ENCODE measurements at regions not wholly inside any gene's neighbourhood (a gene's known extent, or its start where the extent isn't known, plus 50 kb on each side); places are given as distances from the start of the nearest gene placed in this dataset.

DNA sequence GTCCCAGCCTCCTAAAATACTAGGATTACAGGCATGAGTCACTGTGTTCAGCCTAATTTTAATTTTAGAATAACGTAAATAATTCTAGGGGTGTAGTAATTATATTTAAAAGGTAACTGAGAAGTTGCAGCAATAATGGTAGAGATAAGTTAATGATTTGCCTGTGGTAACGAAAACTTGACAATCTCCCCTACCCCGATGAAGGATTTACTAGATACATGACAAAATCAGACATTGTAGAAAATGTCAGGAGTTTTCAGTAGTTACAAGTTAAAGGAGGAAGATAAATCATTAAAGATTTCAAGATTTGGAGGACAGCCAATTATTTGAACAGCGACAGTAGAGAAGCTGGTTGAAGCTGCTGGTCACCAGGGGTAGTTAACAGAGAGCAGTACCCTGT lies 652.2 kb upstream of the PCDH20 start:
- Histone ChIP-seq H3K4me3 (no peak overlapping the region), H4K20me1 (ENCODE audit: control insufficient read depth, insufficient read depth) (no peaks in the 10 kb centered on the region), H3K4me2 (ENCODE audit: control insufficient read depth, insufficient read depth) (no peak overlapping the region), H3K9ac (ENCODE audit: control insufficient read depth, insufficient read depth, low read length) (no peak overlapping the region), H3K9me3 (replicated peaks; ENCODE audit: control insufficient read depth, insufficient read depth, low read length) (no peaks in the 10 kb centered on the region), H3K27ac (ENCODE audit: control insufficient read depth, insufficient read depth) (no peak overlapping the region), H3K36me3 (ENCODE audit: control insufficient read depth in 2 of 2, insufficient read depth in 2 of 2, low read length in 1 of 2) (no peaks in the 10 kb centered on the region), H3K27me3 (replicated peaks in 1 of 2; ENCODE audit: control insufficient read depth in 2 of 2, insufficient read depth in 2 of 2, low read length in 1 of 2) (no peaks in the 10 kb centered on the region), H3K79me2 (ENCODE audit: control insufficient read depth, insufficient read depth, low read length) (no peaks in the 10 kb centered on the region), H2AFZ (ENCODE audit: control insufficient read depth, low read depth, low read length) (no peak overlapping the region), H3K4me1 (ENCODE audit: control insufficient read depth, insufficient read depth, low read length) (no peaks in the 10 kb centered on the region)
- BruUV-seq (replicated peaks): no TSS peak
- no peak for TF ChIP-seq YY1 (IDR thresholded peaks at IDR 0.05; ENCODE audit: low read depth, low read length)
- TF ChIP-seq, protein P1, sequence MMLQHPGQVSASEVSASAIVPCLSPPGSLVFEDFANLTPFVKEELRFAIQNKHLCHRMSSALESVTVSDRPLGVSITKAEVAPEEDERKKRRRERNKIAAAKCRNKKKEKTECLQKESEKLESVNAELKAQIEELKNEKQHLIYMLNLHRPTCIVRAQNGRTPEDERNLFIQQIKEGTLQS (IDR thresholded peaks at IDR 0.05; ENCODE audit: borderline replicate concordance, extremely low read depth, low read depth, low read length): no peak
- no peak for TF ChIP-seq ZNF24 (IDR thresholded peaks at IDR 0.05)
- TF ChIP-seq REST (IDR thresholded peaks at IDR 0.05; ENCODE audit: low read depth, low read length): no peak
- TF ChIP-seq YBX1 (IDR thresholded peaks at IDR 0.05): no peak
- TF ChIP-seq, protein P2, sequence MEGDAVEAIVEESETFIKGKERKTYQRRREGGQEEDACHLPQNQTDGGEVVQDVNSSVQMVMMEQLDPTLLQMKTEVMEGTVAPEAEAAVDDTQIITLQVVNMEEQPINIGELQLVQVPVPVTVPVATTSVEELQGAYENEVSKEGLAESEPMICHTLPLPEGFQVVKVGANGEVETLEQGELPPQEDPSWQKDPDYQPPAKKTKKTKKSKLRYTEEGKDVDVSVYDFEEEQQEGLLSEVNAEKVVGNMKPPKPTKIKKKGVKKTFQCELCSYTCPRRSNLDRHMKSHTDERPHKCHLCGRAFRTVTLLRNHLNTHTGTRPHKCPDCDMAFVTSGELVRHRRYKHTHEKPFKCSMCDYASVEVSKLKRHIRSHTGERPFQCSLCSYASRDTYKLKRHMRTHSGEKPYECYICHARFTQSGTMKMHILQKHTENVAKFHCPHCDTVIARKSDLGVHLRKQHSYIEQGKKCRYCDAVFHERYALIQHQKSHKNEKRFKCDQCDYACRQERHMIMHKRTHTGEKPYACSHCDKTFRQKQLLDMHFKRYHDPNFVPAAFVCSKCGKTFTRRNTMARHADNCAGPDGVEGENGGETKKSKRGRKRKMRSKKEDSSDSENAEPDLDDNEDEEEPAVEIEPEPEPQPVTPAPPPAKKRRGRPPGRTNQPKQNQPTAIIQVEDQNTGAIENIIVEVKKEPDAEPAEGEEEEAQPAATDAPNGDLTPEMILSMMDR (IDR thresholded peaks at IDR 0.05 in 2 of 3, conservative IDR thresholded peaks at IDR 0.05 in 1 of 3; ENCODE audit: control insufficient read depth in 2 of 3, extremely low read depth in 1 of 3, insufficient read depth in 1 of 3, low read depth in 3 of 3, low read length in 3 of 3): no peak
- no peak for TF ChIP-seq SP1 (IDR thresholded peaks at IDR 0.05; ENCODE audit: low read depth, low read length)
- no peak for TF ChIP-seq ELK1 (IDR thresholded peaks at IDR 0.05; ENCODE audit: low read depth, low read length)
- CTCF ChIA-PET: no interaction called here
- ATAC-seq: no peak
- WGBS (ENCODE audit: insufficient coverage, insufficient replicate concordance, low lambda C conversion rate, missing lambda C conversion rate): 36% methylated on average over 4 of the region's 4 CpGs
- POLR2A ChIA-PET: no interaction called here
- DNase-seq (ENCODE audit: low read depth, low spot score): no peak
- RAD21 ChIA-PET (ENCODE audit: unreplicated experiment): no interaction called here
- SMC1A ChIA-PET (ENCODE audit: uncharacterized antibody, unreplicated experiment): no interaction called here
- in situ Hi-C loops (cut with MboI): no loop called here
- intact Hi-C loops (cut with micrococcal nuclease; ENCODE audit: unreplicated experiment): no loop called here
- FAIRE-seq: no peak
